Muscle of arm (tissue), 1 donor: ENCODE measurements at regions not wholly inside any gene's neighbourhood (a gene's known extent, or its start where the extent isn't known, plus 50 kb on each side); places are given as distances from the start of the nearest gene placed in this dataset.
A peak's percentile ranks its signal among the peaks of the same experiment; 100 is the strongest.

Source experiments
- DNase-seq: peaks from one replicate; pipeline ENCODE4 v3.0.0-alpha.2; 2013

- DNase-seq: no peak
These were observed 60.3 kb downstream of the DACT1 start for GRCh38 chr14:58697930-58698642.

GRCh38 chr14:58699681-58700205 is 62.0 kb downstream of the DACT1 start:
- no peak for DNase-seq

- DNase-seq: no peak
These were observed 63.4 kb downstream of the DACT1 start for GRCh38 chr14:58701156-58701555.

GRCh38 chr14:58701604-58702003 is 63.8 kb downstream of the DACT1 start:
- no peak for DNase-seq

- DNase-seq: no peak
These were observed 64.8 kb downstream of the DACT1 start for GRCh38 chr14:58702441-58703160.

GRCh38 chr14:58703161-58703506 is 65.4 kb downstream of the DACT1 start:
- DNase-seq: no peak

GRCh38 chr14:58705066-58705465 is 67.3 kb downstream of the DACT1 start:
- no peak for DNase-seq

GRCh38 chr14:58707949-58708348 is 70.2 kb downstream of the DACT1 start:
- peak; percentile 80 for DNase-seq

GRCh38 chr14:58709949-58710348 is 72.2 kb downstream of the DACT1 start:
- DNase-seq: no peak

- DNase-seq: no peak
These were observed 73.6 kb downstream of the DACT1 start for GRCh38 chr14:58711382-58711781.

GRCh38 chr14:58712357-58712756 is 74.6 kb downstream of the DACT1 start:
- no peak for DNase-seq

GRCh38 chr14:58713677-58714076 is 75.9 kb downstream of the DACT1 start:
- no peak for DNase-seq

GRCh38 chr14:58716706-58717105 is 78.9 kb downstream of the DACT1 start:
- no peak for DNase-seq

GRCh38 chr14:58717211-58717610 is 79.4 kb downstream of the DACT1 start:
- no peak for DNase-seq

- no peak for DNase-seq
These were observed 80.1 kb downstream of the DACT1 start for GRCh38 chr14:58717813-58718212.

GRCh38 chr14:58718226-58719205 is 80.8 kb downstream of the DACT1 start:
- DNase-seq: no peak

- DNase-seq: no peak
These were observed 84.0 kb downstream of the DACT1 start for GRCh38 chr14:58721723-58722122.

- no peak for DNase-seq
These were observed 84.7 kb downstream of the DACT1 start for GRCh38 chr14:58722441-58722840.

GRCh38 chr14:58724206-58724605 is 86.4 kb downstream of the DACT1 start:
- no peak for DNase-seq

GRCh38 chr14:58724702-58725101 is 86.9 kb downstream of the DACT1 start:
- DNase-seq: no peak

- no peak for DNase-seq
These were observed 87.5 kb downstream of the DACT1 start for GRCh38 chr14:58725226-58725625.

GRCh38 chr14:58725871-58726270 is 88.1 kb downstream of the DACT1 start:
- DNase-seq: no peak
